ENCODE measurements at regions not wholly inside any gene's neighbourhood (a gene's known extent, or its start where the extent isn't known, plus 50 kb on each side); places are given as distances from the start of the nearest gene placed in this dataset.

- TF ChIP-seq CTCF (IDR thresholded peaks at IDR 0.05) (no peak), EP300 (IDR thresholded peaks at IDR 0.05; ENCODE audit: low read depth) (no peak)
These were observed 216.6 kb downstream of the SH3BP4 start for GRCh38 chr2:235168174-235168979.
